PFSK-1 (cell line): ENCODE measurements at regions not wholly inside any gene's neighbourhood (a gene's known extent, or its start where the extent isn't known, plus 50 kb on each side); places are given as distances from the start of the nearest gene placed in this dataset.

Experiments
- FOXP2 ChIP-seq: optimal IDR thresholded peaks from 2 replicates; pipeline ENCODE3; 2011; ENCODE audit warnings: borderline replicate concordance, control low read depth, inconsistent platforms; ENCODE audit not compliant: insufficient read depth; ENCODE audit errors: extremely low read length, extremely low read depth
- POLR2AphosphoS5 ChIP-seq: IDR thresholded peaks from 2 replicates; pipeline ENCODE4 v1.6.1; 2012; ENCODE audit warnings: low read depth, mild to moderate bottlenecking, control low read depth, low read length, moderate library complexity
- REST ChIP-seq, 2 experiments: IDR thresholded peaks; 2 replicates each; pipeline versions ENCODE4 v1.6.1 to v1.8.0; 2011 to 2012; ENCODE audit warnings: low read depth in 2 of 2, low read length in 2 of 2, control low read depth in 1 of 2, inconsistent platforms in 1 of 2, mild to moderate bottlenecking in 1 of 2, moderate library complexity in 1 of 2; ENCODE audit not compliant: insufficient read depth in 1 of 2
- SIN3A ChIP-seq: IDR thresholded peaks from 2 replicates; pipeline ENCODE4 v1.6.1; 2012; ENCODE audit warnings: mild to moderate bottlenecking, low read length, moderate library complexity, borderline replicate concordance; ENCODE audit not compliant: insufficient read depth
- TAF1 ChIP-seq: IDR thresholded peaks from 2 replicates; pipeline ENCODE4 v1.6.1; 2012; ENCODE audit warnings: low read length, control low read depth, borderline replicate concordance; ENCODE audit not compliant: insufficient read depth

- TF ChIP-seq REST (IDR thresholded peaks at IDR 0.05; ENCODE audit: insufficient read depth in 1 of 2, low read depth in 2 of 2, low read length in 2 of 2) (no peak), POLR2AphosphoS5 (no peak), TAF1 (no peak), SIN3A (no peak), FOXP2 (no peak)
Observed at GRCh38 chr16:16933861-16934260, 536.9 kb downstream of the XYLT1 start.
